Astrocyte (in vitro differentiated cells and primary cell): ENCODE measurements at regions not wholly inside any gene's neighbourhood (a gene's known extent, or its start where the extent isn't known, plus 50 kb on each side); places are given as distances from the start of the nearest gene placed in this dataset.

ENCODE experiments used
- CTCF ChIP-seq: IDR thresholded peaks from 2 replicates; pipeline ENCODE4 v1.5.1; 2011; ENCODE audit warnings: low read depth, mild to moderate bottlenecking, inconsistent platforms, low read length, moderate library complexity; ENCODE audit not compliant: insufficient read depth
- EZH2 ChIP-seq: IDR thresholded peaks from 2 replicates; pipeline ENCODE4 v1.6.1; 2012; ENCODE audit warnings: mild to moderate bottlenecking, low read length, inconsistent platforms; ENCODE audit not compliant: insufficient read depth

GRCh38 chr5:96066386-96066719 is 104.7 kb upstream of the ELL2 start:
- TF ChIP-seq CTCF = no peak
- TF ChIP-seq EZH2 = no peak
